IPS-NIHi11 (cell line): ENCODE measurements at regions not wholly inside any gene's neighbourhood (a gene's known extent, or its start where the extent isn't known, plus 50 kb on each side); places are given as distances from the start of the nearest gene placed in this dataset.

Experiments
- DNase-seq: peaks from one replicate; pipeline ENCODE4 v3.0.0; 2012; ENCODE audit warnings: mixed read lengths, low spot score

DNA sequence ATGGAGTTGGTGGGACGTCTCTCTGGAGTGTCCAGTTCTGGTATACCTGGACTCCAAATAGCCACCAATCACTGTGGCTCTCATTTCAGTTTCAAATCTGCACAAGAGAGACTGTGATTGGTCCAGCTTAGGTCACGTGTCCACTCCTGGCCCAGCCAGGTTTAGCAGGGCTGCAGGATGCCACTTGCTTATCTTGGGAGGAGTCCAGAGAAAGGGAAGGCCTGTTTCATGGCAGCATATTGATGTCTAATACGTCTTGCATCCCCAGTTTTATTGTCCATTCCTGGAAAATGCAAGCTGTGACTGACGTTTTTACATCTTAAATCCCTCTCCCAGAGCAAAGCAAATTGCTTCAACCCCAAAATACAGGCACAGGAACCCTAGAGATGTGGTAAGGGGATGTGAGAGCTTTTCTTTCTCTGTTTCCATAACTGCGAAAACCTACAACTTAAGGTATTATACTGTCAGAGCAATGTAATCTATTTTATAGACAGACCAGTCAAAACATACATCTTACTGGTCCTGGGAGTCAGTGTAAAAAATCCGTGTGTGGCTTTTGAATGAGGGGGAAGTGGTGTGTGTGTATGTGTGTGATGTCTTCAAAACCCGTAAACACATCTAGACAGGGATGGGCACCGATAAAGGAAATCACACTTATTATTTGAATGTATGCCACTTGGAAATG is 274.4 kb downstream of the TLE3 start:
- DNase-seq: peak; percentile 41

DNA sequence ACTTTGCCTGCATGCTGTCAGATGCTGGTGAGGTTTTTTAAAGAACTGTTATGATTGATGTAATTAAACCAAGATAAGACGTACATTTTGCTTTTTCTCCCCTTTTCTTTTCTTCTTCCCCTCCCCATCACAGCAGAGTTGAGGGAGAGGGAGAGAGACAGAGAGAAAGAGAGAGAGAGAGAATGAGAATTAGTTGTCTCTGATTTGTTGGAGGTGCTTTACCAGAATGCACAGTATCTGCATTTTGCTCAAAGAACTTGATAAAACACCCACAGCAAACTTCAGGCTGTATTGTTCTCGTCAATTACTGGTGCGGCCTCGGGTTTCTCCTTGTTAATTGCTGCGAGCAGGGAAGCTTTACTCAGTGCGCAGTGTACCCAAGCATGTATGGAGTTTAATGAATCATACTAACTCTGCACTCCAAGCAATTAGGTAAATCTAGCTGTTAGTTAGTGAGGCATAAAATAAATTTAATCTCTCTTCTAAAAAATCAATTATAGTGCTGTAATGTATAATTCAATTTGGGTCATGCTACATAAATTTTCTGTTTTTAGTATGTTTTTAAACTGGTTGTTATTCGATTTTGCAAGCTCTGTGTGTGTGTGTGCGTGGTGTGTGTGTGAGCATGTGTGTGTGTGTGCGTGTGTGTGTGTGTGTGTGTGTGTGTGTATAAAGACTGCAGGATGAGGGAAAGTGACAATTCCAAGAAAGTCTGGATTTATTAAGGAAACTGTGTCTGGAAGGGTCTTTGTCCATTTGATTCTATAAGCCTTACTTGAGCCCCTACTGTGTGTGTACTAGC is 273.4 kb downstream of the TLE3 start:
- no peak for DNase-seq

DNA sequence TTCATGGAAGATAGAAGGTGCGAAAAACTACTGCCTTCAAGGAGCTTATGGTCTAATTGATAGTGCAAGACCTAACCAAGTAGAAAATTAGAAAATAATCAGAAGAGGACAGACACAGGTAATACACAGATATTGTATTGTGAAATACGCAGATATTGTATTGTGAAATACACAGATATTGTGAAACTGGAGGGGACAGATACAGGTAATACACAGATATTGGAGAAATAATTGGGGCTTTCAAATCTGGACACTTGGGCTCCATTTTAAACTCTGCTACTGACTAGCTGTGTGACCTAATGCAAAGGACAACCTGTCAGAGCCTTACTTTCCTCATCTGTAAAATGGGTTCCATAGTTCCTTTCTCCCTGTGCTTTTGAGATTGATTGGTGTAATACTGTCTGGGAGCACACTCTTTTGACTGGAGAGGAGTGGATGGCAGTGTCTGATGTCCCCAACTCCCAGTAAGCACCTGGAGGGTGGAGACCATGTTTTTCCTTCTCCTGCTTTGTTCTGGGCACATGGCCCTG is 272.8 kb downstream of the TLE3 start:
- no peak for DNase-seq

DNA sequence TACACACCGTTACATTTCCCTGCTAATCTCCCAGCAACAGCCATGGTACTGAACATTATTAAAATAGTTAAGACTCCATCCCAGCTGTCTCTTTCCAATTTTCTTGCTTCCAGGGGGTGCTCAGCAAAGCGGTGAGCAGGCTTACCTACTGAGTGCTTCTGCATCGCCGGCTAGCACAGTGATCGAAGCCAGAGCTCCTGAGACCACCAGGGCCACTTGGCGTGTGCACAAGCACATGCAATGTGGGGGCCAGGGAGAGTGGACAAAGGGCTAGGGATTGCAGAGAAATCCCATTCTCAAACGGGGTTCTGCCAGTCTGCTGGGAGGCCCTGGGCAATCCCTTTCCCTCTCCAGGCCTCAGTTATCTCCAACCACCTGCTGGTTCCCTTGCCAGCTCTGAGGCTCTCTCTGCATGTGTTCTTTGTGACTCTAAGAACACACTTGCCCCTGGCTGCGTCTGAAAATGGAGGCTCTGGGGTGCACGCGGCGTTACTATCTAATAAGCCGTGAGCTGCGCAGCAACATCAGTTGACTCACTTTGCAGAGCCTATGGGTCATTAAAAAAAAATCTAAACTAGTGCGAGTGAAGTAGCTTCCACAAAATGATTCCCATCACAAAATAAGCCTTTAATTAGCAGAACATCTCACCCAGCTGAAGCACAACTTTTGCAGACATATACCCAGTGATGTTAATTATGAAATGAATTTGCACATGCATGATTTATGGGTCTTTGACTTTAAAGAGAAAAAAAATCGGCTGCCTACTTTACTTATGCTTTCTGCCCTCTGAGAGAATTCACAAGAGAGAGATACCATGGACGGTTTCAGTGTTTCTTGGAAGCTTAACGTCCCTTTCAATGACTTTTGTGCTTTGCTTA is 271.5 kb downstream of the TLE3 start:
- no peak for DNase-seq

DNA sequence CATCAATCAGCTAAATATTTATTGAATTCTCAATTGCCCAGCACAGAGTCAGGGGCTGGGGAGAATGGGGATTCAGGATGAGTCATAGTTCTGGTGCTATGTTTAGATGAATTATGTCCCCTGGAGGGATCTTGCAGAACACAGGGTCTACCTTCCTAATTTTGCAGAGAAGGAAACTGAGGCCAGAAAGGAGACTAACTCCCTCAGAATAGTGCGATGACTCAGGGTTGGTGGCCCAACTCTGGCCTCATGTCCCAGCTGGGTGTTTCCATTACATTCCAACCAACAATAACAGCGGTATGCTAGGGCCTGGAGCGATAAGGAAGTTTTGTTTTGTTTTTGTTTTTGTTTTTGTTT is 270.9 kb downstream of the TLE3 start:
- no peak for DNase-seq

DNA sequence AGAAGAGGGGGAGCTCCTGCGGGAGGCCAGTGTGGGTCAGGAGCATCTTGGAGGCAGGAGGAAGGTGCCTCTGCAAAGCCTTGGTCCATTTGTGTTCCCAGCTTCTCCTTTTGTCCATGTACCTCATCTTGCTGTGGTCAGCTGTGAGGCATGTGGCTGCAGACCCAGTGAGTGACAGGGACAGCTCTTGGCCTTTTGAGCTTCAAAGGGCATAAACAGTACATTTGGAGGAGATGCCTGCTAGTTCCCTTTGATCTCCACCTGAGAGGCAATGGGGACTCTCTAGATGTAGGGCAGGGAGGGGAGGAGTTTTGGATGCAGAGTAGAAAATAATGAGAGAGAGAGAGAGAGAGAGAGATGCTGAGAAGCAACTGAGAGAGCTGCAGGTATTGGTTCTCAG is 270.0 kb downstream of the TLE3 start:
- DNase-seq: no peak

DNA sequence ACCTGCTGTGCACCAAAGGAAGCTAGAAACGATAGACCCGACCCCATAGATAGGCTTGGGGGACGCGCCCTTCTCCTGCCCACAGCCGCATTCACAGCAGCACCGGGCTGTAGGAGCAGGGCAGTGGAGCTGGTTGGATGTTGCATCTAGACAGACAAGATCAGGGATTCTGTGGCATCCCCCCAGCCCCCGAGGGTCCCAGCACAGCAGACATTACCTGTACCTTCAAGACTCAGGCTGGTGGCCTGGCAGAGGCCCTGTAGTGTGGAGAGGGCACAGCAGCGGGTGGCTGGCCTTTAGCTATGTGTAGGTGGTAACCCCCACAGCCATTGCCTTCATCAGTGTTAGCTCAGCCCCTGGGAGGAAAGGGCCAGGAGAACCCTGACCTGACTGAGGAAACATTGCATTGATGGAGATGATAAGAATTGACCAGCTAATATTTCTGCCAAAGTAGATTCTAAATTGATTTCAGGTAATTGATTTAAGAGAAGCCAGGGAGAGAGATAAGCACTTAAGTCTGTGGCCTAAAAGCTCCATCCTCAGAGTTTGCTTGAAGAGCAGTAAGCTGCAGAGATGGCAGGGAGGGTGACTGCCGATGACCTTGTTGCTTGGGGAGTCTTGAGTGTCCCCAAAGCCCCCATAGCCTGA is 269.4 kb downstream of the TLE3 start:
- DNase-seq: no peak

DNA sequence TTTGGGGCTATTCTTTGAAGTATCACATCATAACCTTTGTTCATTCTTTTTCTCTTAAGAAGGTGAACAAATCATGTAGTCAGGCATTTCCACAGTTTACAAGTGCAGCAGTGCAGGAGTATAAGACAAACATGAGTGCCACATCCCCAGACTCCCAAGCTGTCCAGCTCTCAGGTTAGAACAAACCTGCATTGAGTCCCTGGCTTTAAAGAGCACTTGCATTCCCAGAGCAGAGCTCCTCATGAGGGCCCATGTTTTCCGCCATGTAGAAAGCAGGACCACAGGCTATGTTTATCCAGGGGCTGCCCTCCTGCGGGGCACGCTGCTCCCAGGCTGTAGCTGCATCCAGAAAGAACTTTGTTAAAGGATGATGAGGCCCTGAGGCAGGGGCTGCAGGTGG is 267.7 kb downstream of the TLE3 start:
- DNase-seq: no peak

DNA sequence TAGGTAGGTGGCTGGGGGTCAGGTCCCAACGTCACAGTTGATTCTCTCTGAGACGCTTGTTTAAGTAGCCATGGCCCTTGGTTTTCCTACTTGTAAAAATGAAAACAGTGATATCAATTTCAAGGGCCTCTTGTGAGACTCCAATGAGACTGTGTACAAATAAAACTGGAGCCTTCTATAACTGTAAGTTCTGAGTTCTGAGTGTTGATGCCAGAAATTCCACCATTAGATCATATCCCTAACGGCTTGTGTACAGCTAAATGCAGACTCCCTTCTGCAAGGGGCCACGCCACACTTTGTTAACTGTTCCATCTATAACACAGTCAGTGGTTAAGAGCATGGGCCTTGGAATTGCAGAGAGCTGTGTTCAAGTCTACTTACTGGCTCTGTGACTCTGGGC is 267.3 kb downstream of the TLE3 start:
- no peak for DNase-seq

DNA sequence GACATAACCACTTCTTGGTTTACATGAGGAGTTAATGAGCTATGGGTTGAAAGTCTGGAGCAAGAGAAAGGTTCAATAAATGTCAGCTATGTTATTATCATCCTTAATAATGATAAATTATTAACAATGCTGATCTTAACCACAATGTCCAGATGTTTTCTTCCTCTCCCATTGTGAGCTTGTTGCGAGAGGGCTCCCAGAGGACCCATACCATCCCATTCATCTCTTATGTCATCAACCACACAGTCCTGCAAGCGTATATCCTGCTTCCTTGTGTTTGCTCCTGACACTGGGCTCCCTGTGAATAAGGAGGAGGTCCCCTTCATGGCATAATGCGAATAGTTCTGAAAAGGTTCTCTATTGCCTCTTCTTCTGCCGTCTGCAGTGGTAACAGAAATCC is 266.8 kb downstream of the TLE3 start:
- no peak for DNase-seq

DNA sequence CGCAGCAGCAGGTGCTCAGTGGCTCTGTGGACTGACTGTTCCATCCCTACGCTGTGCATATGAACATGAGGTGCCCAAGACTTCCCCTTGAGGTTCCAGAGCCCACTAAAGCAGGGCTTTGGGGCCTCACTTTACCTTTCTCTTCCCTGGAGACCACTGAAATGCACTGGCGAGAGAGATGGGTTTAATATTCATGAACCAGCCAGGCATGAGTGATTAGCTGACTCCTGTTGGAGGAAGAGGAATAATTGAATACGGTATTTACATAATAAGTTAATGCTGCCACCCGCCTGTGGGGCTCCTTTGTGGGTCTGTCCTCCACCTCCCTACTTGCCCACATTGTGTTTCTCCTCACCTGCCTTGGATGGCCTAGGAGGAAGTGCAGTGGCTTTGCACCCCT is 263.4 kb downstream of the TLE3 start:
- no peak for DNase-seq

DNA sequence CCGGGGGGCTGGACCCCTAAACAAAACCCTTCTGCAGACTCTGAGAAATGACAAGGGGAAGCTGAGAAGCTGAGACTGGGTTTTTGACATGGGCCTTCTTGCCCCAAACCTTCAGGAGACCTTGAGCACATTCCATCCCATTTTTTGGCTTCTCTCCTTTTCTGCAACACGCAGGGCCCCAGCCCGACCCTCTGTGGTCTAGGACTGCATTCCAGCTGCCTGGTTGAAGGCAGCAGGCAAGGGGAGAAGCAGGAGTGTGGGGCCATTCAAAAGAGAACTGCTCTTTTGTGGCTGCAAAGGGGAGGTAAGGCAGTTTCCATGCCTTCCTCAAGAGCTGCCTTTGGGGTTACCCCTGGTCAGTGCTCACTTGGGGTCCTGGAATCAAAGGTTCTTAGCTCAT is 263.0 kb downstream of the TLE3 start:
- no peak for DNase-seq

DNA sequence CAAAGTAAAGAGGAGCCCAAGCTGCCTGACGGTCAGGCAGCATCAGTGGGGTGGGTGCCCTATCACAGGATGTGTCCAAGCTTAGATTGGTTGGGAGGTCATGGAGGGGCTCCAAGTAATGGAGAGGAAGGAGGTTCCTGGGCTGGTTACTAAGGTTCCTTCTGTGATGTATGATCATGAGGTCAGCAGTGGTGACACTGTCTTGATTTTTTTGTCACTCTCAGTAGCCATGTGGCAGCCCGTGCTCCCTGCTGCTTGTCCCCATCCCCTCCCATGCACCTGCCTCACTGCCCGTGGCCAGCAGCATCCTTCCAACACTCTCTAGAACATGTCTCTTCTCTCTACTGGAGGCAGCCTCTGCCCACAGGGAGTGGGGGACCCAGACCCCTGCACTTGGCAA is 261.7 kb downstream of the TLE3 start:
- no peak for DNase-seq

DNA sequence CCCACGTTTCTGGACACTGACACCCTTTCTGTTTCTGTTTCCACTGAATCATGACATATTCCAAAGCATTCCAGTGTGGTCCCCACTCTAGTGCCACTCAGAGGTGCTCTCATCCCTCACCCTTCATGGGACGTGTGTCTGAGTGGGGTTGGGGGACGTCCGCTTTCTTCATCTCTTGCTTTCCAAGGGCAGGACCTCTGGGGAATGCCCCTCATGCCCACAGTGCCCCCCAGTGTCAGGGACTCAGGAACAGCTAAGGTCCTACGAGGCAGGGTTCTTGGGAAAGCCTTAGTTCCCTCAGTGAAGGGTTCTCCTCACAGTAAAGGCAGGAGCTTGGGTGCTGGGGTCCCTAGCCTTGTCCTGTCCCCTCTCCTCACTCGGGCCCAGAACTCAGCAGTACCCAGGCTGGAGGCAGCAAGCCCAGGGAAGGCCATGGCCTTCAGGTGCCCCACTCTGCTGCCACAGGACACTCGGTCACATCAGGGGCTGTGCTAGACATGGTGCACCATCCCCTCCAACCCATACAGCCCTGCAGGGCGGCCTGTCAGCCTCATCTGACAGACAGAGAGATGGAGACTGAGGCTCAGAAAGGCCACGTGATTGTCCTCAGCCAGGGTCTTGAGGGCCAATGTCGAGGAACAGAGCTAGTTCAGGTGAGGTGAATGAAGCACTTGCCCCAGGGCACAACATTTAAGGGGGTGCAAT is 261.0 kb downstream of the TLE3 start:
- DNase-seq: no peak

DNA sequence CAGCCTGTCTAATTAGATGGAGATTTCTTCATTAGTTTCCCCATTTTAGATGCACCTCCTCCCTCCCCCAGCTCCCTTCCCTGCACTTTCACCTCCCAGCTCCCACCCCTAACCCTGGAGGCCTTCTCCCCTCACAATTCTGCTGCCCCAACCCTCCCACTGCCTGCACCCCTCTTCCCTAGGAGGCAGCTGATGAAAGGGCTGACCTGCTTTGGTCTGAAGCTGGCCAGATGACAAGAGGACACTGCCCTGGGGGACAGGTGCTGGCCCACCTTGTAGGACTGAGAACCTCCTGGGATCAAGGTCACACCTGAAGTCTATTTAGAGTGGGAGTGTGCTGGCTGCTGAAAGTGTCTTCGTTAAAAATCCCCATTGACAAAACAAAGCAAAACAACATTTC is 259.4 kb downstream of the TLE3 start:
- DNase-seq: no peak

DNA sequence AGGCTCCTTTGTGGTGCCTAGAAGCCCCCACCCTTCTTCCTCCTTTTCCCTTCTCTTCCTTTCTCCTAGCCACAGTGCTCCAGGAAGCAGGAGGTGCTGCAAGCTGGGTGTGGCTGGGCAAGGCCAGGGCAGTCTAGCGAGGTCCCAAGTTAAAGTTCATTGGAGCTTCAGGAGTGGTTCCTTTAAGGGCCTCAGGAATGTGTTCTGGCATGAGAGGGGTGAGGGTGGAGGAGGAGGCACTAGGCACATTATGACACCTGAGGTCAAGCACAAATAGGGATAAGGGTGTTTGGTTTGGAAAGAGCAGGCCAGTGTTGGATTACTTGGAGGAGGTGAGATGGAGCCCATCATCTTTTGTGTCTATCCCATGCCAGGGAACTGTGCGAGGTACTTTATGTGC is 258.7 kb downstream of the TLE3 start:
- DNase-seq: no peak

DNA sequence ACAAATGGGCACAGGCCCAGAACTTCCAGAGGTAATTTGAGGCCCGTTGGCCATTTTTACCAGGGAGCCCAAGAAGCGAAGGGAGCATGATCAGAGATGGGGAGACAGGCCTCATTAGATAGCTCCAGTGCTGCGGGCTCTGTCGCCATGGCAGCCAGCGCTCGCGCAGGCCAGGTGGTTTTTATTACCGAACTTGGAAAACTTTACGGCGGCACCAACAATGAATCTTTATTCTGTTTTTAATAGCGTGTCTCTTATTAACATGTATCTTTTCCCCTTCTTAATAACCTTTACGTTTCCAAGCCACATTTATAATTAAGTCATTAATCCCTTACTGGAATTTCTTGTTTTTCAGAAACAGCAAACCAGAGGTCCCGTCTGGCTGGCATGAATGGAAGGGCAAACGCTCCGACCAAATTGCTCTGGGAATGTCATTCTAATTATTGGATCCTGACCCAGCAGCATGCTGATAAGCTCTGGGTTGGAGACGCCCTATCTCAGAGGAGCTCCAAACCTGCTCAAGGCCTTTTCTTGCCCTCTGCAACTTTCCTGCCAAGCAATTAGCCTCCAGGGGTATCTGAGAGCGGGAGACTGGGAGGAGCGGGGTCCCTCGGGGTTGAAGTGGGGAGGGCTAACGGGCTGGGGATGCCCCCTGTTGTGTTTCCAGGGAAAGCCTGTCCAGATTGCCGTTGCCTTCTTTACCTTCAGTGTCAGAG is 256.4 kb downstream of the TLE3 start:
- no peak for DNase-seq

DNA sequence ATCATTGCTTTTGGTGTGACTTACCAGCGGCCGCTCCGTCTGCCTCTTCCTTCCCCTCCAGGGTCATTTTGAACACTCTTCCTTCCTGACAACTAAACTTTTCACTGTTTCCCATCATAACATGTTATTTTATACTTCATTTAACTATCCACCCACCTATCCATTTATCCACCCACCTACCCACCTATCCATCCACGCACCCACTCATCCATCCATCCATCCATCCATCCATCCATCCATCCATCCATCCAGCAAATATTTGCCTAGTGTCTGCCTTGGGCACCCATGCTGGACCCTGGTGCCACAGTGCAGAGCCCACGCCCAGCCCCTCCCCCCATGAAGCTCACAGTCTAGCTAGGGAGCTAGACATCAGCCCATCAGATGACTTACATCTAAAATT is 254.9 kb downstream of the TLE3 start:
- DNase-seq: no peak

DNA sequence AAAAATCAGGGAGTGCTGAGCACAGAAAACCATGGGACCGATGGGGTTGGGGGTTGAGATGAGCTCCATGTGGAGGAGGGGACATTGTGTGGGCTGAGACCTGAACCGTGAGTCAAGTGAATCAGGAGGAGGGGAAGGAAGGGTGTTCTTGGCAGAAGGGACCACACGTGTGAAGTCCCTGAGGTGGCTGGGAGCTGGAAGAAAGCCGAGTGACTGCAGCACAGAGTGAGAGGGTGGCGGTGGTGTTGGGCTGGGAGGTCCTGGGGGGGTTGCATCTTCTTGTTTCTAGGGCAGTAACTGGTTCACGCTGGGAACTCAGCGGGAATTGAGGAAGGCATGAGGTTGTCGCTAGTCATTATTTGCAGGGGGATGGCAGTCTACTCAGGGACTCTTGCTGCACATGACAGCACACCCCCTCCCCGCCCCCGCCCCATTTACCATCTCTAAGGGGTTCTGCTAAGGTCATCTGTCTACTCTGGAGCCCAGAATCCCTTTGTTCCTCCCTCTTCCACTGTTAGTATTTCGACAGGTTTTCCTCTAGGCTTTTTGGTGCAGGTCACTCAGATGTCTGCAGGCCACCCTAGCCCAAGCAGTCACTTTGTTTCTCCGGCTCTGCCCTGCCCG is 254.3 kb downstream of the TLE3 start:
- DNase-seq: no peak

DNA sequence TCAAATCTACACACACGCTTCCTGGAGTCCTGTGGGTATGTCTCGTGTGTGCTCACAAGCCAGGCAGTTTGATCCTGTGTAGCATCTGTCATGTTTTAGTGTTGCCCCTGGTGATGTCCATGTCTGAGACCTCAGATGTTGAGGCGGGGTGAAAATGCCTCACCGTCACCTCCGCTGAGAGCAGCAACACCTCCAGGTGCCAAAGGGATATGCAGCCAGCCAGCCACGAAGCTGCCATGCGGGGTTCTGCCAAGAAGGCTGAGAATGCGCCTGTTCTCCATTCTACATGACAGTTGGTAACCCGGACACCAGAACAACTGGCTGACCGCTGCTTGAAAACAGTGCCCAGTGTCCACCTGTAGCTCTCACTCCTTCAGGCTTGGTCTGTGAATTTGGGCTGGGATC is 253.8 kb downstream of the TLE3 start:
- DNase-seq: no peak
